HuH-7 (cell line): ENCODE measurements at regions not wholly inside any gene's neighbourhood (a gene's known extent, or its start where the extent isn't known, plus 50 kb on each side); places are given as distances from the start of the nearest gene placed in this dataset.
"Not testable (repeated sequence)": the region's sequence is repeated elsewhere in the genome, so short reads cannot be mapped to it uniquely, and the experiment has no call there.

ENCODE experiments used
- DNase-seq: peaks from one replicate; pipeline ENCODE4 v3.0.0; 2011; ENCODE audit warnings: low spot score

- DNase-seq: peak; percentile 56
Observed at GRCh38 chr1:37323486-37324377, 150.6 kb upstream of the ZC3H12A start.

GRCh38 chr1:37325010-37325409, 149.4 kb upstream of the ZC3H12A start:
- no peak for DNase-seq

GRCh38 chr1:37325509-37326437, 148.6 kb upstream of the ZC3H12A start:
- DNase-seq: no peak

DNA sequence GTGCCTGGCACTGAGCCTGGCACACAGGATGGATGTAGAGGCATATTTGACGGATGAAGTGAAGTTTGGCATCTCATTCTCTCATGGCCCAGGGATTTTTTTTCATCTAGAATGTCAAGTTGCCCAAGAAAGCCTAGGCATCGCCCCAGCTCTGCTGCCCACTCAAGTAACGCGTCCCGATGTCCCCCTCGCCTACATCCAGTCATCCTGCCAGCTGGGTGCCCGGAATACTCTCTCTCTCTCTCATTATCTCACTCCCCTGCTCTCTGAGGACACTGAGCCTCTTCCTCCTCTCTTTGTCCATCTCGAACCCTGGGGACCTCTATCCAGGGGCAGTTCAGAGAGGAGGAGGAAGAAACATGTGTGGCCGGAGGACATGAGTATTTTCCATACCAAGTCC, 142.3 kb upstream of the ZC3H12A start:
- no peak for DNase-seq

GRCh38 chr1:37338658-37339057, 135.7 kb upstream of the ZC3H12A start:
- DNase-seq: no peak

DNA sequence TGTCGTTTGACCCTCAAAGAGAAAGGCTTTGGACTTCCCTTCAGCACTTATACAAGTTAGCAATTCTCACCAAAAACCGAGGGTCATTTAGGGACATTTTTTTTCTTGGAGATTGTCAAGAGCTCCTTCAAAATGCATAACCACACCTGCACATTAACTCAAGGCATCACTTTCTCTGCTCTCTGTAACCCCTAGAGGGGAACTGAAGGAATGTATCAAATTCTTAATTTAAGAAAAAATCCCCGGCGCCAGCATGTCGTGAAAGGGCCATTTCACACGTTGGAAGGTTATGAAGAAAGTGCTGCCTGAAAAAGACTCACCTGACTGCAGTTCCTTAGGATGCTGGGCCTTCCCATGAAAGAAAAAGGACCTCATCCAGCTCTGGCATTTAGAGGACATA, 131.6 kb upstream of the ZC3H12A start:
- DNase-seq: no peak

- DNase-seq: no peak
Observed at GRCh38 chr1:37347104-37347649, 127.2 kb upstream of the ZC3H12A start.

DNA sequence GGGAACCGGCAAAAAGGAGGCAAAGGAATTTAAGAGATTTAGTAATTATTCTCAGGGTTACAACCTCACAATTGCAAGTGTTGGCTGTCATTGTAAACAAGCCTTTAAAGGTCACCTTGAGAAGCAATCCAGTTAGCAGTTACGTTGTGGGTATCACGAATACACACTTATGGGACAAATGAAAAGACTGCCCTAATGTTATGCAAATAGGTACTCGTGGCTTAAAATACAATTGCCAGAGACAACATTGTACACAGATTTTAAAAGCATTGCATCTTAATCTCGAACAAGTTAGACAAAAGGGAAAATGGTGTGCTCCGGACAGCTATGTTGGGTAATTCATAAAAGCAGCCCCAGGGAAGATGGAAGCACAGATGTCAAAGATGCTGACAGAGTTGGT, 120.5 kb upstream of the ZC3H12A start:
- DNase-seq: no peak

DNA sequence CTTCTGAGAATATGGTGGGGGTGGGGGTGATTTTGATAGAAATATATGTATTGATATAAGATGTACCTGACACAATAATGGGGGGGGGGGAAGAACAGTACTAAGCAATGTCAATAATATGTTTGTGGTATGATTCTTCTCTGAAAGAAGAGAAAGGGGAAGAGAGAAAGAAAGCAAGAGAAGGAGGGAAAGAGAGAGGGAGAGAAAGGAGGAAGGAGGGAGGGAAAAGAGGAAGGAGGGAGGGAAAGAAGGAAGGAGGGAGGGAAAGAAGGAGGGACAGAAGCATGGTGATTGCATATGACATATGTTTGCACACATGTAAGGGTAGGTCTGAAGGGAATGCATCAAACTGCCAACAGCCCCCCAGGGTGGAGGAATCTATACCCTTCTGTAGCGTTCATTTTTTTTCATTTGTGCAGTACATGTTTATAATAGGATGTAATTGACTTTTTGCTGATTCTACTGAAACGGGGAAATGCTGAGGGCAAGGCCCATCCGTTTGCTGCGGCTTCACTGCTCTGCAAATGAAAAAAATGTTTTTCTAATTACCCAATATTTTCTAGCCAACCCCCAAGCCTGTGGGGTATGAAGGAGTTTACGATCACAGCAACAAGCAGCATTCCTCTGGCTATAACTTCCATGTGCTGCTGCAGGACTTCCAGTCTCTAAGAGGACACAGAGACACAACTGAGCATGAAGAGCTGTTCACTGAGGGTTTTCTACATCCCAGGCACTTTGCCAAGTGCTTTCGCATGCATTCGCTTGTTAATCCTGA, 119.3 kb upstream of the ZC3H12A start:
- no peak for DNase-seq

- no peak for DNase-seq
Observed at GRCh38 chr1:37358992-37359391, 115.4 kb upstream of the ZC3H12A start.

DNA sequence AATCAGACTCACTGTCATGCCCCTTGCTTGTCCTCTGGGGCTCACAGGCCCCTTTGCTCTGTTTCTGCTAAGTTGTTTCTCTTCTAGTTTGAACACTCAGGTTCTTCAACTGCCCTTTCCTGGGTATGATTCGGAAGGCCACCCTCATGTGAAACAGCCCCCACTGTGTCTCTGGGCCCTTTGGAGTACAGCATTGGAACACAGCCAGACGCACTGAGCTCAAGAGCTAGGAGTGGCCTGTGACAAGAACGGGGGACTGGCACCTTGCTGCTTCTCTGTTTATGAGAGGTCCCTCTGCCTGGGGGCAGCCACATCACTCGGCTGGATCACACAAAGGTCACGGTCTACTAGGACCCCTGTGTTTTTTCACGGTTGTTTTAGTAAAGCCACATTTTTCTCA, 114.4 kb upstream of the ZC3H12A start:
- no peak for DNase-seq

DNA sequence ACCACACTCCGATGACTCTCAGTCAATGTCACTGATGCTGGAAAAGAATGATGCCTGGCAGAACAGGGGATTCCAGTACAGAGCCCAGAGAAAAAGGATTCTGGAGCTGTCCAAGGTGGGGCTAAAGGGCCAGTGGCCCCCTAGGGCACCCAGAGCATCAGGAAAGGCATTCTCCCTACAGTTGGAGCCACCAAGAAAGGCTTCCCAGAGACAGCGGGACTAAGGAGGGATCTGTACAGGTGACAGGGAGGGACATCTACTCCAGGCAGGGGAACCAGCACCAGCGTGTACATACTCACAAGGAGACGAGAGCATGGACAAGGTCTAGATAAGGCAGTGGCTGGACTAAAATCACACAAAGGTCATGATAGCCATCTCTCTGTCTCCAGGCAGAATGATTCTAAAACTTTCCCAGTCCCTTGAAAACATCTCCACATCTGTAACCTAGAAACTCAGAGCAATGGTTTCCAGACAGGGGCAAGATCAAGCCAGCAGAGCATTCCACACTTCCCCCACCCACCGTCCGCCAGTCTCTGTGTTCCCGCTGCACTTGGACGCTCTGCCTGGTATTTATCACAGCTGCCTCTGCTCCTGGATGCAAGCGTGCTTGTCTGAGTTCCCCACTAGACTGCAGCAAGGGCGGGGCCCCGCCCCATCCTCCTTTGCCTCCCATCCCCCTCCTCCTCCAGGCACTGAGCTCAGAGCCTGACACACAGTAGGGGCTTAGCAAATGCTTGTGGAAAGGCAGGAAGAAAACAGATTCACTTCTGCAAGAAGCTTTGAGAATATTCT, 111.6 kb upstream of the ZC3H12A start:
- DNase-seq: no peak

DNA sequence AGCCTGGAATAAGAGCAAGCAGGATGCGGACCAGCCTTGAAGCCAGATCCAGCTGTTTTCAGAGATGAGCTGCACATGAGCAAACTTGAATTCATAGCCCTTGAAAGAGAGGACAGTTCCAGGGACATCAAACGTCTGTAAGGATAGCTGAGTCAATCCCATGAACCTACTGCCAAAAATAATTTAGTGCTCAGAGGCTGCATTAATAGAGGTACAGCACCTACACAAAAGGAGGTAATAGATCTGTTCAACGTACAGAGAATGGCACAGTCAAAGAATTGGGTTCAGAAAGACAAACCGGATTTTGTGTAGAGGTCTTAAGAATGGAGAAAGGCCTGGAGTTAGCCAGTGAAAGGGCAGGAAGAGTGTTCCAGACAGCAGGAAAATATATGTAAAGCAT, 110.8 kb upstream of the ZC3H12A start:
- DNase-seq: no peak

DNA sequence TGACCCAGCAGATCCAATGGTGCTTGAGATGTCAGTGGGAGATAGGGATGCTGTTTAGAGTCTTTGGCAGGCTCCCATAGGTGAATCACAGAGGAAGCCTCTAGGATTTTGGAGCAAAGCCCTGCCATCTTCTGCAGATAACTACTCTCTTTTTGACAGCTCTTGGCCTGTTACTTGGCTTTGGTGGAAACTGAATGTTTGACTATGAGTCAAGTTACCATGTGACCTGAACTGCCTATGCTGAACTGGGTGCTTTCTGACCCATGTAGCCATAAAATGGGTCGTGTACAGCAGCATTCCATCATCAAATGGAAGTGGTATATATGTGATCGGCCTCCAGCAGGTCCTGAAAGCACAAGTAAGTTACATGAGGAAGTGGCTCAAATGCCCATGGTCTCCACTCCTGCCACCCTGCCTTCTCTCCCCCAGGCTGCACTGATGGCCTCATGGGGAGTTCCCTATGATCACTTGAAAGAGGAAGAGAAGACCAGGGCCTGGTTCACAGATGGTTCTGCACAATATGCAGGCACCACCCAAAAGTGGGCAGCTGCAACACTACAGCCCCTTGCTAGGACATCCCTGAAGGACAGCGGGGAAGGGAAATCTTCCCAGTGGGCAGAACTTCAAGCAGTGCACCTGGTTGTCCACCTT, 105.6 kb upstream of the ZC3H12A start:
- not testable (repeated sequence) for DNase-seq

- no peak for DNase-seq
Observed at GRCh38 chr1:37372302-37372701, 102.1 kb upstream of the ZC3H12A start.

DNA sequence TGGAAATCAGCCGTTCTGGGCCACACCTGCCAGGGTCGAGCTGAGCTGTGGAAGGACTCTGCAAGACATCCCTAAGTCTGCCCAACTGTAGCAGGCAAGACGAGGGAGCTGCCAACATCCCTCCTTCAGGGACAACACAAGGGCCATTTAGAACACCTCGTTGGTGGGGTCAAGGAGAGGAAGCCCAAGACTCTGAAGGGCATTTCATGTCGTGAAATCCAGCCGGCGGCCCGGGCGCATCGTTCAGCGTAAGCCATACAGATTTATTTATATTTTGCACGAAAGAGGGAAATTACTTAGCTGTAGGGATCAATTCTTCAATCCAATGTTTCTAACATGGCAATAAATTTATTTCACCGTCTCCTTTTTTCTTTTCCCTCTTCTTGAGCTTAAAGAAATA, 101.7 kb upstream of the ZC3H12A start:
- no peak for DNase-seq

DNA sequence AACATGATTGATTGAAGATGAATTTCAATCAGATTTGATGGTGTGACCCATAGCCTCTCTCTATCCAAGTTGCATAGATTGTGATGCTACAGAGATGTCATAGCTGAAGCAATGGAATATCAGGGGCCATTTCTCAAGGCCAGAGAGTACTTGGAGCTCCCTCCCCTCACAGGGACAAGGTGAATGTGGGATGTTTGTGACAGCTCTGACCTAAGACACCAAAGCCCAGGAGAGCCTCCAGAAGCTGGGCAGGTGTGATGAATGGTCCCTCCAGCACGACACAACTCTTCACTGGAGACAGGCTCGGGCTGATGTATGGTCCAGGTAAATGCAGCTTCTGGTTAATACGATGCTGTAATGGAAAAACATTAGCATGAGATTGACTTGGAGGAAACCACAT, 101.0 kb upstream of the ZC3H12A start:
- DNase-seq: no peak

- DNase-seq: not testable (repeated sequence)
Observed at GRCh38 chr1:37380546-37380945, 93.8 kb upstream of the ZC3H12A start.

DNA sequence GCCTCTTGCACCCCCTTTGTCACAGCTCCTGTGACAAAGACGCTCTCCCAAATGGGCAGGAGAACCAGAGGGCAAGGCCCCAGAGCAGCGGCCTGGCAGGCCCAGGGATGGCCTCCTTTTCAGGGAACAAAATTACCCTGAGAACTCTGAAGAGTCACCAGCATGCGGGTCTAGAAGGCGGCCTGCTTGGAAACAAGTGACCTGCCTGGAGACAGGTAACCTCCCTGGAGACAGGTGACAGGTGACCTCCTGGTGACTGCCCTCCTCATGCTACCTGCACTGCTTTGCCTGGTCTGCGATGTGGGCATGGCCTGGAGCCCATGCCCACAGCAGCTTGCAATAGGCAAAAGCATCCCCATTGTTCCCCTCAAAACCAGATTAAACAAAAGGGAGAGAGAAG, 86.5 kb upstream of the ZC3H12A start:
- no peak for DNase-seq

DNA sequence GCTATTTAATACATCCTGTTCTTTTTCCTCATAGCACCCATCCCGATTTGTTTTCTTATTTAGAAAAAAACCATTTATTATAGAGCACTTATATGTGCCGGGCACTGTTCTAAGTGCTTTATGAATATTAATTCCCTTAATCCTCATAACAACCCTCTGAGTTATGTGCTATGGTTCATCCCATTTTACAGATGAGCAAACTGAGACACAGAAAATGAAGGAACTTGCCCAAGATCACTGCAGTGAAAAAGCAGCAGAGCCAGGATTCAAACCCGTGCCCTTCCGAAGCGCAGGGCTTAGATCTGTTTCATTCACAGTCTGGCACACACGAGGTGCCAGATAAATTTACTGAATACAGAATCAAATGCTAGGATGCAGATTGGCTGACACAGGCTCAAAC, 85.1 kb upstream of the ZC3H12A start:
- DNase-seq: no peak
